ENCODE measurements at regions not wholly inside any gene's neighbourhood (a gene's known extent, or its start where the extent isn't known, plus 50 kb on each side); places are given as distances from the start of the nearest gene placed in this dataset.

GRCh38 chr6:71430018-71430417 is 141.4 kb downstream of the OGFRL1 start:
- no peak for DNase-seq (ENCODE audit: low spot score)

GRCh38 chr6:71433441-71433840 is 144.8 kb downstream of the OGFRL1 start:
- no peak for DNase-seq (ENCODE audit: low spot score)

GRCh38 chr6:71444222-71444621 is 155.6 kb downstream of the OGFRL1 start:
- DNase-seq (ENCODE audit: low spot score), result no peak

- no peak for DNase-seq (ENCODE audit: low spot score)
These were observed 157.4 kb downstream of the OGFRL1 start for GRCh38 chr6:71446057-71446456.

GRCh38 chr6:71446470-71446869 is 157.9 kb downstream of the OGFRL1 start:
- no peak for DNase-seq (ENCODE audit: low spot score)

GRCh38 chr6:71452697-71453370 is 164.2 kb downstream of the OGFRL1 start:
- DNase-seq (ENCODE audit: low spot score), result no peak

- DNase-seq (ENCODE audit: low spot score), result no peak
These were observed 164.7 kb downstream of the OGFRL1 start for GRCh38 chr6:71453371-71453706.

GRCh38 chr6:71454056-71454455 is 165.4 kb downstream of the OGFRL1 start:
- DNase-seq (ENCODE audit: low spot score), result no peak

- DNase-seq (ENCODE audit: low spot score), result no peak
These were observed 169.3 kb downstream of the OGFRL1 start for GRCh38 chr6:71457929-71458328.

GRCh38 chr6:71459162-71459561 is 170.6 kb downstream of the OGFRL1 start:
- no peak for DNase-seq (ENCODE audit: low spot score)

- no peak for DNase-seq (ENCODE audit: low spot score)
These were observed 172.3 kb downstream of the OGFRL1 start for GRCh38 chr6:71460933-71461332.

- DNase-seq (ENCODE audit: low spot score), result no peak
These were observed 174.4 kb downstream of the OGFRL1 start for GRCh38 chr6:71463061-71463460.

GRCh38 chr6:71465096-71465495 is 176.5 kb downstream of the OGFRL1 start:
- no peak for DNase-seq (ENCODE audit: low spot score)

- no peak for DNase-seq (ENCODE audit: low spot score)
These were observed 177.8 kb downstream of the OGFRL1 start for GRCh38 chr6:71466362-71466761.

- no peak for DNase-seq (ENCODE audit: low spot score)
These were observed 179.4 kb downstream of the OGFRL1 start for GRCh38 chr6:71468038-71468437.

- DNase-seq (ENCODE audit: low spot score), result no peak
These were observed 180.5 kb downstream of the OGFRL1 start for GRCh38 chr6:71468841-71469700.

- no peak for DNase-seq (ENCODE audit: low spot score)
These were observed 183.1 kb downstream of the OGFRL1 start for GRCh38 chr6:71471718-71472117.

- DNase-seq (ENCODE audit: low spot score), result no peak
These were observed 185.3 kb downstream of the OGFRL1 start for GRCh38 chr6:71473926-71474325.

GRCh38 chr6:71474942-71475341 is 186.3 kb downstream of the OGFRL1 start:
- DNase-seq (ENCODE audit: low spot score), result no peak

- DNase-seq (ENCODE audit: low spot score), result no peak
These were observed 187.8 kb downstream of the OGFRL1 start for GRCh38 chr6:71476371-71476770.

- no peak for DNase-seq (ENCODE audit: low spot score)
These were observed 188.3 kb downstream of the OGFRL1 start for GRCh38 chr6:71476872-71477271.

- DNase-seq (ENCODE audit: low spot score), result no peak
These were observed 190.4 kb downstream of the OGFRL1 start for GRCh38 chr6:71478834-71479541.

- DNase-seq (ENCODE audit: low spot score), result no peak
These were observed 192.0 kb downstream of the OGFRL1 start for GRCh38 chr6:71480577-71480976.

Data from left forelimb (tissue), 1 donor.